ENCODE measurements at regions not wholly inside any gene's neighbourhood (a gene's known extent, or its start where the extent isn't known, plus 50 kb on each side); places are given as distances from the start of the nearest gene placed in this dataset.
"Not testable (repeated sequence)": the region's sequence is repeated elsewhere in the genome, so short reads cannot be mapped to it uniquely, and the experiment has no call there.

GRCh38 chr5:131005963-131006684 is 158.9 kb downstream of the HINT1 start:
- no peak for DNase-seq (ENCODE audit: low spot score)

- DNase-seq (ENCODE audit: low spot score): no peak
Measured at GRCh38 chr5:131001507-131001906, 163.5 kb downstream of the HINT1 start.

- DNase-seq (ENCODE audit: low spot score): no peak
Measured at GRCh38 chr5:131000289-131000688, 164.8 kb downstream of the HINT1 start.

GRCh38 chr5:130996720-130997119 is 168.3 kb downstream of the HINT1 start:
- DNase-seq (ENCODE audit: low spot score): not testable (repeated sequence)

- DNase-seq (ENCODE audit: low spot score): no peak
Measured at GRCh38 chr5:130995851-130996250, 169.2 kb downstream of the HINT1 start.

- DNase-seq (ENCODE audit: low spot score): no peak
Measured at GRCh38 chr5:130995254-130995515, 169.9 kb downstream of the HINT1 start.

GRCh38 chr5:130994496-130995253 is 170.4 kb downstream of the HINT1 start:
- no peak for DNase-seq (ENCODE audit: low spot score)

- no peak for DNase-seq (ENCODE audit: low spot score)
Measured at GRCh38 chr5:130992621-130993020, 172.4 kb downstream of the HINT1 start.

GRCh38 chr5:130992095-130992494 is 173.0 kb downstream of the HINT1 start:
- no peak for DNase-seq (ENCODE audit: low spot score)

- DNase-seq (ENCODE audit: low spot score): no peak
Measured at GRCh38 chr5:130985776-130986175, 179.3 kb downstream of the HINT1 start.

- no peak for DNase-seq (ENCODE audit: low spot score)
Measured at GRCh38 chr5:130981663-130982062, 183.4 kb downstream of the HINT1 start.

- DNase-seq (ENCODE audit: low spot score): no peak
Measured at GRCh38 chr5:130978475-130978874, 186.6 kb downstream of the HINT1 start.

GRCh38 chr5:130976493-130976892 is 188.6 kb downstream of the HINT1 start:
- no peak for DNase-seq (ENCODE audit: low spot score)

GRCh38 chr5:130975847-130976246 is 189.2 kb downstream of the HINT1 start:
- no peak for DNase-seq (ENCODE audit: low spot score)

GRCh38 chr5:130975299-130975698 is 189.8 kb downstream of the HINT1 start:
- DNase-seq (ENCODE audit: low spot score): no peak

GRCh38 chr5:130974021-130974683 is 190.9 kb downstream of the HINT1 start:
- DNase-seq (ENCODE audit: low spot score): no peak

- DNase-seq (ENCODE audit: low spot score): no peak
Measured at GRCh38 chr5:130966990-130967525, 198.0 kb downstream of the HINT1 start.

- no peak for DNase-seq (ENCODE audit: low spot score)
Measured at GRCh38 chr5:130965920-130966319, 199.1 kb downstream of the HINT1 start.

- DNase-seq (ENCODE audit: low spot score): no peak
Measured at GRCh38 chr5:130965360-130965759, 199.7 kb downstream of the HINT1 start.

GRCh38 chr5:130964231-130965202 is 200.5 kb downstream of the HINT1 start:
- no peak for DNase-seq (ENCODE audit: low spot score)

- DNase-seq (ENCODE audit: low spot score): no peak
Measured at GRCh38 chr5:130963798-130964197, 201.3 kb downstream of the HINT1 start.

GRCh38 chr5:130957151-130957550 is 207.9 kb downstream of the HINT1 start:
- DNase-seq (ENCODE audit: low spot score): no peak

Data from CD4-positive, alpha-beta T cell treated with Interleukin-15 for 4 hours (primary cell).